SK-N-SH (cell line): ENCODE measurements at regions not wholly inside any gene's neighbourhood (a gene's known extent, or its start where the extent isn't known, plus 50 kb on each side); places are given as distances from the start of the nearest gene placed in this dataset.

Experiments used
- CHD2 ChIP-seq: fragments of 150-350 bp; IDR thresholded peaks from 2 replicates; pipeline ENCODE4 v1.6.1; 2018; ENCODE audit warnings: low read length; ENCODE audit not compliant: partially characterized antibody
- CTCF ChIP-seq: fragments of 200-600 bp; sonication (generic); IDR thresholded peaks from 2 replicates; pipeline ENCODE4 v1.6.1; 2017; ENCODE audit warnings: antibody characterized with exemption, mild to moderate bottlenecking, moderate library complexity
- GABPA ChIP-seq: IDR thresholded peaks from 2 replicates; pipeline ENCODE4 v1.4.0; 2012; ENCODE audit warnings: low read depth, mild to moderate bottlenecking
- IRF3 ChIP-seq: fragments of 150-350 bp; IDR thresholded peaks from 2 replicates; pipeline ENCODE4 v1.6.1; 2016; ENCODE audit warnings: mild to moderate bottlenecking, low read depth, low read length
- JUND ChIP-seq: IDR thresholded peaks from 2 replicates; pipeline ENCODE4 v1.4.0; 2012
- RAD21 ChIP-seq: IDR thresholded peaks from 2 replicates; pipeline ENCODE4 v1.6.1; 2012; ENCODE audit warnings: mild to moderate bottlenecking, low read length
- RFX5 ChIP-seq: IDR thresholded peaks from 2 replicates; pipeline ENCODE4 v1.6.1; 2012; ENCODE audit warnings: mild to moderate bottlenecking, improper control_type of control experiment, low read length
- SMC3 ChIP-seq: IDR thresholded peaks from 2 replicates; pipeline ENCODE4 v1.6.1; 2012; ENCODE audit warnings: low read depth, low read length, improper control_type of control experiment
- TF ChIP-seq, protein P1 (sequence below): IDR thresholded peaks from 2 replicates; pipeline ENCODE4 v1.4.0; 2012; ENCODE audit warnings: low read depth, borderline replicate concordance

GRCh38 chr2:162473-163382, 101.1 kb downstream of the SH3YL1 start:
- TF ChIP-seq, protein P1, sequence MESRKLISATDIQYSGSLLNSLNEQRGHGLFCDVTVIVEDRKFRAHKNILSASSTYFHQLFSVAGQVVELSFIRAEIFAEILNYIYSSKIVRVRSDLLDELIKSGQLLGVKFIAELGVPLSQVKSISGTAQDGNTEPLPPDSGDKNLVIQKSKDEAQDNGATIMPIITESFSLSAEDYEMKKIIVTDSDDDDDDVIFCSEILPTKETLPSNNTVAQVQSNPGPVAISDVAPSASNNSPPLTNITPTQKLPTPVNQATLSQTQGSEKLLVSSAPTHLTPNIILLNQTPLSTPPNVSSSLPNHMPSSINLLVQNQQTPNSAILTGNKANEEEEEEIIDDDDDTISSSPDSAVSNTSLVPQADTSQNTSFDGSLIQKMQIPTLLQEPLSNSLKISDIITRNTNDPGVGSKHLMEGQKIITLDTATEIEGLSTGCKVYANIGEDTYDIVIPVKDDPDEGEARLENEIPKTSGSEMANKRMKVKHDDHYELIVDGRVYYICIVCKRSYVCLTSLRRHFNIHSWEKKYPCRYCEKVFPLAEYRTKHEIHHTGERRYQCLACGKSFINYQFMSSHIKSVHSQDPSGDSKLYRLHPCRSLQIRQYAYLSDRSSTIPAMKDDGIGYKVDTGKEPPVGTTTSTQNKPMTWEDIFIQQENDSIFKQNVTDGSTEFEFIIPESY: no peak
- TF ChIP-seq CTCF: no peak
- TF ChIP-seq SMC3: no peak
- no peak for TF ChIP-seq RAD21
- TF ChIP-seq JUND: no peak
- no peak for TF ChIP-seq GABPA
- no peak for TF ChIP-seq RFX5
- no peak for TF ChIP-seq CHD2
- no peak for TF ChIP-seq IRF3
